ENCODE measurements at regions not wholly inside any gene's neighbourhood (a gene's known extent, or its start where the extent isn't known, plus 50 kb on each side); places are given as distances from the start of the nearest gene placed in this dataset.

DNA sequence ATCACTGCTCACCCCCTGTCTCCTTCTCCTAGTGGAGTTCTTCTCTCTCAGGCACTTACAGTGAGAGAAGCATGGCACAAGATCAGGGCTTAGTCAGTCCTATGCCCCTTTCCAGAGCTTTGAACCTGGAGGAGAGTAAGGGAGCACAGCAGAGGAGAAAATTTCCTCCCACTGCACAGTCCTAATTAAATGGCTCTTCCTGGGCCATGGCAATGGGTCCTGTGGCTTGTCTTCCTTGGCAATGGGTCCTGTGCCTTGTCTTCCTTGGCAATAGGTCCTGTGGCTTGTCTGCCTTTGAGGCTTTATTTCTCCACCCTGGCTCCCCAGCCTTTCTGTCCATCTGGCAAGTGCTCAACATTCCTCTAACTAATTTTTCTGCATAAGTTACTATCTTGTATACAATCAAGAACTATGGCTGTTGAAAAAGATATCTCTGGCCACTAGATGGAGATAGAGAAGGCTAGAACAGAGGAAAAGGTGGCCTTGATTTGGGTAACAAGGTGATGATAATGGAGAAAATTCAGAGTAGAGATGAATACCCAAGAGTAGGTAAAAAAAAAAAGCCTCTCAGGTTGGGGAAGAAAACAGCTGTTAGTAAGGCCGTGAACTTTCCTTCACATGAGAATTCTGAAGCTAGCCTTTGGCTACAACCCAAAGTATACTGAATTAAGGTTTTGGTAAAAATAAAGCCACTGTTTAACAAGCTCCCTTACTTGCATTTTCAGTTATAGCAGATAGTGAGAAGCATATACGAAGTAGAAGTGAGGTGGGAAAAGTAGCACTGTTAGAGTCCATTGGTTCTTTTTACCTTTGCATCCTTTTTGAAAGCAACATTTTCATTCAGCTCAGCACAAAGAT, 504.9 kb downstream of the DOK5 start:
- Mint-ChIP-seq H3K36me3 (ENCODE audit: low read depth) (no peaks in the 10 kb centered on the region), H3K27ac (no peak overlapping the region), H3K4me3 (no peak overlapping the region), H3K4me1 (no peaks in the 10 kb centered on the region), H3K9me3 (no peaks in the 10 kb centered on the region), H3K27me3 (no peaks in the 10 kb centered on the region)
- CTCF ChIA-PET, result no interaction called here
- TF ChIP-seq, protein P1, sequence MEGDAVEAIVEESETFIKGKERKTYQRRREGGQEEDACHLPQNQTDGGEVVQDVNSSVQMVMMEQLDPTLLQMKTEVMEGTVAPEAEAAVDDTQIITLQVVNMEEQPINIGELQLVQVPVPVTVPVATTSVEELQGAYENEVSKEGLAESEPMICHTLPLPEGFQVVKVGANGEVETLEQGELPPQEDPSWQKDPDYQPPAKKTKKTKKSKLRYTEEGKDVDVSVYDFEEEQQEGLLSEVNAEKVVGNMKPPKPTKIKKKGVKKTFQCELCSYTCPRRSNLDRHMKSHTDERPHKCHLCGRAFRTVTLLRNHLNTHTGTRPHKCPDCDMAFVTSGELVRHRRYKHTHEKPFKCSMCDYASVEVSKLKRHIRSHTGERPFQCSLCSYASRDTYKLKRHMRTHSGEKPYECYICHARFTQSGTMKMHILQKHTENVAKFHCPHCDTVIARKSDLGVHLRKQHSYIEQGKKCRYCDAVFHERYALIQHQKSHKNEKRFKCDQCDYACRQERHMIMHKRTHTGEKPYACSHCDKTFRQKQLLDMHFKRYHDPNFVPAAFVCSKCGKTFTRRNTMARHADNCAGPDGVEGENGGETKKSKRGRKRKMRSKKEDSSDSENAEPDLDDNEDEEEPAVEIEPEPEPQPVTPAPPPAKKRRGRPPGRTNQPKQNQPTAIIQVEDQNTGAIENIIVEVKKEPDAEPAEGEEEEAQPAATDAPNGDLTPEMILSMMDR (IDR thresholded peaks at IDR 0.05), result no peak
- POLR2A ChIA-PET, result no interaction called here
- intact Hi-C loops (cut with micrococcal nuclease), result no loop called here
- no peak for ATAC-seq (ENCODE audit: low read depth)
- no peak for DNase-seq

DNA sequence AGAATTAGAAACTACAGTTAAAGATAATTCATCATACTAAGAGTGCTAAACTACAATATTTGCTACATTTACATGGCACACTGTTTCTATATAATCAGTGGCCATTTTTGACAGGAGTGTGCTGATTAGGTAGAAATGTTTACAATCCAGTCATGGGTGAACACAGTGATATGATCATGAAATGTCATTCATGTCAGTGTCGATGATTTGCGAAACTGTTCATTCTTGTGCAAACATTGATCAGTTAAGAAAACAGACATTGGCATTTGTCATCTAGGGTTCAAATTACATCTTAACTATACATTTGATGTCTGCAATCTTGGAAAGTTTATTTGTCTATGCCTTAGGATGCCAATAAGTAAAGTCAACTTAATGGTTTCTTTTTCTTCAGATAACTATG, 474.9 kb downstream of the DOK5 start:
- TF ChIP-seq, protein P1 (IDR thresholded peaks at IDR 0.05), result no peak
- ChIA-PET POLR2A (no interaction called here), CTCF (no interaction called here)
- Mint-ChIP-seq H3K27me3 (no peaks in the 10 kb centered on the region), H3K4me3 (no peak overlapping the region), H3K4me1 (no peaks in the 10 kb centered on the region), H3K27ac (no peak overlapping the region), H3K36me3 (ENCODE audit: low read depth) (no peaks in the 10 kb centered on the region), H3K9me3 (no peaks in the 10 kb centered on the region)
- no peak for ATAC-seq (ENCODE audit: low read depth)
- no peak for DNase-seq
- intact Hi-C loops (cut with micrococcal nuclease), result no loop called here

DNA sequence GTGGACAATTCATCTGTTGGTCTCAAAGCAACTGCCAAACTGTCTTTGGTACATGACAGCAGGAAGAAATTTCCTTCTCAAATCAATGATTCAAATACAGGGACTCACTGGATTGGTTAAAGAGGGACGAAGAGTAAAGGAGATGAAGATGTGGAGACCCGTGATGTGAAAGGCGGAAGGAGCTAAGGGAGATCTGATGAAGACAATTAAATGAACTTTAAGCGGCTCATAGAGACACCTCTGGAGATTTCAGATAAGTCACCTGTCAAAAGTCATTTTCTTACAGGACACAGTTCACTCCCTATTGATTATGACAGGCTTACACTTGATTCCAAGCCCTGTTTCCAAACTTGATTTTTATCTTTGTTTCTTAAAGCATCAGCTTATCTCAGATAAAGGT, 466.3 kb downstream of the DOK5 start:
- Mint-ChIP-seq H3K9me3 (no peaks in the 10 kb centered on the region), H3K27ac (no peak overlapping the region), H3K4me1 (no peaks in the 10 kb centered on the region), H3K4me3 (no peak overlapping the region), H3K36me3 (ENCODE audit: low read depth) (no peaks in the 10 kb centered on the region), H3K27me3 (no peaks in the 10 kb centered on the region)
- intact Hi-C loops (cut with micrococcal nuclease), result no loop called here
- ChIA-PET POLR2A (no interaction called here), CTCF (no interaction called here)
- ATAC-seq (ENCODE audit: low read depth) (no peak), DNase-seq (no peak)
- TF ChIP-seq, protein P1 (IDR thresholded peaks at IDR 0.05), result no peak

DNA sequence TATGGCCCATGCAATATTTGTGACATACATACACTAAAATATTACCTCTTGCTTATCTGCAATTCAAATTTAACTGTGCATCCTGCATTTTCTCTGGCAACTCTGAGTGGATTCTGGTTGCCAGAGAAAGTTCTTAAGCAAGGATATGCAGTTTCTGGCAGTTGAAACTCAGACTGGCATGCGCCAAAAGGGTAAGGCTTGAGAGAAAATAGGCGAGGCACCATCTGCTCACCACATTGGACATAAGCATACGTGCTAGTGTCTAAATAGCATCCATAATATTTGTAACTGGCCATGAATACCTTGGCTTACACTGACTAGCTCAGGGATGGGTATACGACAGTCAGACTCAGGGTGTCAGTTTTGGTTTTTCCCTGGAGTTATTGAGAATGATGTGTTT, 465.1 kb downstream of the DOK5 start:
- CTCF ChIA-PET, result no interaction called here
- DNase-seq (no peak), ATAC-seq (ENCODE audit: low read depth) (no peak)
- Mint-ChIP-seq H3K4me3 (no peak overlapping the region), H3K27me3 (no peaks in the 10 kb centered on the region), H3K27ac (no peak overlapping the region), H3K9me3 (no peaks in the 10 kb centered on the region), H3K36me3 (ENCODE audit: low read depth) (no peaks in the 10 kb centered on the region), H3K4me1 (no peaks in the 10 kb centered on the region)
- intact Hi-C loops (cut with micrococcal nuclease), result no loop called here
- TF ChIP-seq, protein P1 (IDR thresholded peaks at IDR 0.05), result no peak
- POLR2A ChIA-PET, result no interaction called here

DNA sequence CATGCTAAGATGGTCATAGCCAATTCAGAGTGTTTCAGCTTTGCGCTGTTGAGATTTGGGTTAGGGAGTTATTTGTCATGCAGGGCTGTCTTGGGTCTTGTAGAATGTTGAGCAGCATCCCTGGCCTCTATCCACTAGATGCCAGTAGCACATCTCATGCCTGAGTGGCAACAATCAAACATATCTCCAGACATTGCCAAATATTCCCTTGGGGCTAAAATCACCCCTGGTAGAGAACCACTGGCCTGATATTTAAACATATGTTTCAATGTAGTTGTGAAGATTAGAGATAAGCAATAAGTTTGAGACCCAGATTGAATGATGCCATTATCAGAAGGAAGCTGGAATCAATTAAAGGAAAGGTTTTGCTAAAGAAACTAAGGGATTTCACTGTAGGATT, 463.3 kb downstream of the DOK5 start:
- POLR2A ChIA-PET, result no interaction called here
- DNase-seq (no peak), ATAC-seq (ENCODE audit: low read depth) (no peak)
- CTCF ChIA-PET, result no interaction called here
- no peak overlapping the region for H3K27ac Mint-ChIP-seq
- H3K9me3 Mint-ChIP-seq, result no peaks in the 10 kb centered on the region
- TF ChIP-seq, protein P1 (IDR thresholded peaks at IDR 0.05), result no peak
- no peaks in the 10 kb centered on the region for H3K27me3 Mint-ChIP-seq
- no peaks in the 10 kb centered on the region for H3K4me1 Mint-ChIP-seq
- no peaks in the 10 kb centered on the region for H3K36me3 Mint-ChIP-seq (ENCODE audit: low read depth)
- no peak overlapping the region for H3K4me3 Mint-ChIP-seq
- intact Hi-C loops (cut with micrococcal nuclease), result no loop called here

All from activated B cell treated with CpG ODN at 0.5 μM for 24 hours (primary cell).